Frontal cortex (tissue), 3 donors: ENCODE measurements at regions not wholly inside any gene's neighbourhood (a gene's known extent, or its start where the extent isn't known, plus 50 kb on each side); places are given as distances from the start of the nearest gene placed in this dataset.
"Not testable (repeated sequence)": the region's sequence is repeated elsewhere in the genome, so short reads cannot be mapped to it uniquely, and the experiment has no call there.

Experiments
- DNase-seq, 2 donors: peaks; one replicate each; pipeline ENCODE4 v3.0.0; 2012; ENCODE audit warnings: low spot score in 2 of 2
- FAIRE-seq: peaks from 2 replicates; lab custom pipeline; 2012; peaks lifted over from hg19 to GRCh38; lab: Jason Lieb, UNC
- donor health status: control.
- donor health status: control.
- donor health status: control.

GRCh38 chr15:20226531-20226930 lies 315.1 kb downstream of the GOLGA6L6 start:
- not testable (repeated sequence) for DNase-seq, FAIRE-seq

- FAIRE-seq, DNase-seq: not testable (repeated sequence)
Observed at GRCh38 chr15:20221063-20221462, 320.5 kb downstream of the GOLGA6L6 start.

DNA sequence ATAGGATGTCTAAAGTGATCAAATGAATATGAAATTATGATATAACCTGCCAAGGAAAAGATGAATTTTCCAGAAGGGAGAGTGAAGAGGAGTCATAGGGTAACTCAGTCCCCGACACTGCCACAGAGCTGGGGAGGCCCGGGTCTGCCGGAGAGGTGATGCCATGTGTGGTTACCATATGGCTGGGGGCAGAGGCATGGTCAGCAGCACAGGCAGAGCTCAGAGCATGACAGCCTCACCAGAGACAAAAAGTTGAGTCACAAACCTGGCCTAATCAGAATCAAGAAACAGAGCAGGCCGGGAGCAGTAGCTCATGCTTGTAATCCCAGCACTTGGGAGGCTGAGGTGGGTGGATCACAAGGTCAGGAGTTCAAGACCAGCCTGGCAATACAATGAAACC lies 322.4 kb downstream of the GOLGA6L6 start:
- not testable (repeated sequence) for DNase-seq

GRCh38 chr15:20215700-20216099 lies 325.9 kb downstream of the GOLGA6L6 start:
- DNase-seq, FAIRE-seq: not testable (repeated sequence)

More for the DNA sequence above, 322.4 kb downstream of the GOLGA6L6 start:
- not testable (repeated sequence) for FAIRE-seq

GRCh38 chr15:20214101-20214500 lies 327.5 kb downstream of the GOLGA6L6 start:
- DNase-seq, FAIRE-seq: not testable (repeated sequence)

GRCh38 chr15:20211508-20211907 lies 330.1 kb downstream of the GOLGA6L6 start:
- not testable (repeated sequence) for DNase-seq

DNA sequence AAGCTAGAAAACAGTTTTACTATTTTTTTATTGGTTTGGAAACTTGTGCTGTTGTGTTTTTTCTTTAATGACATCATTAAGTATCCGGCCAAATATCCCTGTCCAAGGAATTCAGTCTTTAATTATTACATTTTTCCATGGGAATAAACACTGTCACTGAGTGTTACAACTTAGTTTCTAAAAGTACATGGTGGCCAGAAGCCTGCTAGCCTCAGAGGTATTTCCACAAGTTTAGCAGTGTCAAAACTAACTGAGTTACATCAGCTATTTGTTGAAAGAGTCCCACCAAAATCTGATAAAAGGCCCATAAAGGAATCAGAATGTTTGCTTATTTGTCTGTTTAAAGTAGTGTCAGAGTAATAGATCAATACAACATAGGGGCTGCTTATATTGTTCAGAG lies 331.6 kb downstream of the GOLGA6L6 start:
- not testable (repeated sequence) for DNase-seq, FAIRE-seq

More at GRCh38 chr15:20211508-20211907, 330.1 kb downstream of the GOLGA6L6 start:
- FAIRE-seq = not testable (repeated sequence)

GRCh38 chr15:20207607-20208006 lies 334.0 kb downstream of the GOLGA6L6 start:
- not testable (repeated sequence) for FAIRE-seq

DNA sequence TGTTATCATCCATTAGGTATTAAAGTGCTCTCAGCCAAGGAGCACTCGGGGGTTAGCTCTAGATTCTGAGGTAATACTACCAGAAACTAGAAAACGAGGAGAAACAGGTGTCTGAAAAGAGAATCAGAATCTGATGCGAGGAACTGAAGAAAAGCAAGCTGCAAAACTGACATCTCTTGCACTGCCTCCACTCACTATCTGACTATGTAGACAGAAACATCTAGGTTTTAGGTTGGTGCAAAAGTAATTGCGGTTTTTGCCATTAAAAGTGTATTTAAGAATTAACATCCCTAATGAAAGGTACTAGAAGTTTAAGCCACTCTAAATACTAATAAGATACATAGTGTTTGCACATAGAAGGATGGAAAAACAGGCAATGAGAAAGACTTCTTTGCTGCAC lies 334.4 kb downstream of the GOLGA6L6 start:
- DNase-seq, FAIRE-seq: not testable (repeated sequence)

More at GRCh38 chr15:20207607-20208006, 334.0 kb downstream of the GOLGA6L6 start:
- DNase-seq = not testable (repeated sequence)

DNA sequence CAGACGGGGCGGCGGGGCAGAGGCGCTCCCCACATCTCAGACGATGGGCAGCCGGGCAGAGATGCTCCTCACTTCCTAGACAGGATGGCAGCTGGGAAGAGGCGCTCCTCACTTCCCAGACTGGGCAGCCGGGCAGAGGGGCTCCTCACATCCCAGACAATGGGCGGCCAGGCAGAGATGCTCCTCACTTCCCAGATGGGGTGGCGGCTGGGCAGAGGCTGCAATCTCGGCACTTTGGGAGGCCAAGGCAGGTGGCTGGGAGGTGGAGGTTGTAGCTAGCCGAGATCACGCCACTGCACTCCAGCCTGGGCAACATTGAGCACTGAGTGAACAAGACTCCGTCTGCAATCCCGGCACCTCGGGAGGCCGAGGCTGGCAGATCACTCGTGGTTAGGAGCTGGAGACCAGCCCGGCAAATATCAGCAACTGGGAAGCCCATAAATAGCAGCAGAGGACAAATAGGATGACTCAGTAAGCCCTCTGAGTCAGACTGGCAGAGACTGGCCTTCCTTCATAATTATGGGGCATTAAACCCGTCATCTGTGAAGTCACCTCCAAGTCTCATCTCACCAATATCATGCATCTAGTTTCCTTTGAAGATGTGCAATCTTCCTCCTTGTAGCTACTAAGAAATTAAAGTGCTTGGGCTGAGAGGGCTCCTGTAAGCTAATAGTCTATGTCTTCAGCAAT lies 337.3 kb downstream of the GOLGA6L6 start:
- not testable (repeated sequence) for FAIRE-seq, DNase-seq

GRCh38 chr15:20203649-20204150 lies 337.9 kb downstream of the GOLGA6L6 start:
- not testable (repeated sequence) for FAIRE-seq, DNase-seq

DNA sequence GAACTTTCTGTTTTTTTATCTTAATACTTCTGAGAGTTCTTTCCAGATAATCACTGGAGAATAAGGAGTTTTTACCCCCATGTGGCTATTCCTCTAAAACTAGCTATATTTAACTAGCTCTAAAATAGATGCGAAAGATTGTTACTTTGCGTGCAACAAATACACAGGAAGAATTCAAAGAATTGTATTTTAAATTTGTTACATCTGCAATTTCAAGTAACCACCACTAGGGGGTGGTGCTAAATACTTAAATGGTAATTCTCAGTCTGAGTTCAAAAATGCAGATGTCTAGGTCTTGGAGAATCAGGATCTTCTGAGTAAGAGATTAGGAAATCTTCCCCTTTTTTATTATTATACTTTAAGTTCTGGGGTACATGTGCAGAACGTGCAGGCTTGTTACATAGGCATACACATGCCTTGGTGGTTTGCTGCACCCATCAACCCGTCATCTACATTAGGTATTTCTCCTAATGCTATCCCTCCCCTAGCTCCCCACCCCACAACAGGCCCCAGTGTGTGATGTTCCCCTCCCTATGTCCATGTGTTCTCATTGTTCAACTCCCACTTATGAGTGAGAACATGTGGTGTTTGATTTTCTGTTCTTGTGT lies 346.9 kb downstream of the GOLGA6L6 start:
- DNase-seq, FAIRE-seq: not testable (repeated sequence)

DNA sequence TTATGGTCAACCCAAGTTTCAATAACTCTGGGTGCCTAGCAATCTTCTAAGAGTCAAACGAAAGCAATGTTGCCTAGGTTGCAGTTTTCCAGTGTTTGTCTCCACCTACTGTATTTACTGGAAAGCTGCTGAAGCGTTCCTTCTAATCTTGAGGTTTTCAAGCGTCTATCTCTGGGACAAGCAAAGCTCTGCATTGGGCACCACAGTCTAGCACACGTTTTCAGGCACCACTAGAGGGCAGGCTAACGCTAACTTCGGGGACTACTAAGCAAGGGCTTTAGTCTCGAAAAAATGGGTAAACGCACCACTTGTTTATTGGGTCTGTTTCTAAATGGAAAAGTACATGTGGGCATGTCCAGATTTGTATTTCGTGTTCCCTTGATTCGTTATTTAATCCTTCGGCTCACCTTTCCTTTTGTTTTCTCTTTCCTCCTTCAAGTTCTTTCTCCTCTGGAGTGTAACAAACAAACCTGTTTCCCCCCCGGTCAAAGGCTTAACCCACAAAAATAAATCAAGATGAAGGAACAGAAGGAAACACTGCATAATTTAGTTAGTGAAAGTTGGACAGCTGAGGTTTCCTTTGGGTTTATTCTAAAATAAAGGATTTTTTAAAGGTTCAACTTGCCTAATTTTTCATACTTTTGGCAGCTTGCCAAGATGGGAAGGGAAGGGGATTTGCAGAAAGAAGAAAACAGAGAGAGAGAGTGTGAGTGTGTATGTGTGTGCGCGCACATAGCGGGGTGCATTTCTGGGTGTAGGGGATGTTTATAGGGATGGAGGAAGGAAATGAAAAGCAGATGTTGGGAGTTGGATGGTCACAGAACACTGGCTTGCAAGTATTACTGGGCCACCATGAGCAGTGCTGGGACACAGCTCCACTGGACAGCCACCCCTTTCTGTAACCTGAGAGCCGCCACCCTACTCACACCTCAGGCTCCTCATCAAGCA lies 348.3 kb downstream of the GOLGA6L6 start:
- peak; percentile 28 for FAIRE-seq
- not testable (repeated sequence) for DNase-seq

DNA sequence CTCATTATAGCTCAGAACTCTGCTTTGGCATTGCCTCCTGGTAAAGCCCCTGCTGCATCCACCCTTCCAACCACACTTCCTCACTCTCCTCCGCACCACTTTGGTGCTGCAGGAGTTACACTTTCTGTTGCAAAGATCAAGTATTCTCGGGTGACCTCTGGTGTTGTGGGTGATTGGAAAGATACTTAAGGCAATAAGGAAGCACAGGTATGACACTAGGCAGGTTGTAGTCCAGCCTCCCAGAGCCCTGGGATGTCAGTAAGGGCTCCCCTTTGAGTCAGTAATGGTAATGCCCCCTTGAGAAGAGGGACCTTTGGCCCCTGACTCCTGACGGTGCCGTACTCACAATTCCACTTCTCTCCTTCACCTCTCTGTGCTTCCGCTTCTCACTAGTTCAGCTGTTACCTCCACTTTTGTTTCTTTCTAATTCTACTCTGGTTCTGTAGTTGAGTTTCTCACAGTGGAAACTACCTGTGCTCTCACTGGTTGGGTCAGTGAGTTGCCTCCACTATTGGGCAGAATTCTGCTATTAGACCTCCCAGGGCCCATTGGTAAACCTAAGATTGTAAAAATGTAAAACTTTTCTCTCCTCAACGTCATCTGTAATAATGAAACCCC lies 350.0 kb downstream of the GOLGA6L6 start:
- FAIRE-seq, DNase-seq: not testable (repeated sequence)

DNA sequence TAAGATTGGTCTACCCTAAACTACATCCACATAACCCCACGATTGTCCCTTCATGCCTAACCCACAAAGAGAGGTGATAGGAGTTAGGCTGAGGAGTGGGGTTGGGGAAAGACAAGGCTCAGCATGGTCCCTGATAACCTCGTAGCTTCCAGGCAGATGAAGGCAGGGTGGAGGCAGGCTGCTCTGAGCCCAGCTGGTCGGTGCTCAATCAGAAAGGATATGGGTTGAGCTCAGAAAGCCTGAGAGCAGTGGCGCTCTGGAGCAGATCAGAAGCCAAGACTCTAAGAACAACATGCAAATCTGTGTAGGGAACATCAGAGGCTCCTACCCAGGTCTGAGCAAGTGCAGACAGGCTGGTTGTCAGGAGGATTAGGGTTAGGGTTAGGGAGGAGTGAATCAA lies 353.0 kb downstream of the GOLGA6L6 start:
- not testable (repeated sequence) for DNase-seq, FAIRE-seq

DNA sequence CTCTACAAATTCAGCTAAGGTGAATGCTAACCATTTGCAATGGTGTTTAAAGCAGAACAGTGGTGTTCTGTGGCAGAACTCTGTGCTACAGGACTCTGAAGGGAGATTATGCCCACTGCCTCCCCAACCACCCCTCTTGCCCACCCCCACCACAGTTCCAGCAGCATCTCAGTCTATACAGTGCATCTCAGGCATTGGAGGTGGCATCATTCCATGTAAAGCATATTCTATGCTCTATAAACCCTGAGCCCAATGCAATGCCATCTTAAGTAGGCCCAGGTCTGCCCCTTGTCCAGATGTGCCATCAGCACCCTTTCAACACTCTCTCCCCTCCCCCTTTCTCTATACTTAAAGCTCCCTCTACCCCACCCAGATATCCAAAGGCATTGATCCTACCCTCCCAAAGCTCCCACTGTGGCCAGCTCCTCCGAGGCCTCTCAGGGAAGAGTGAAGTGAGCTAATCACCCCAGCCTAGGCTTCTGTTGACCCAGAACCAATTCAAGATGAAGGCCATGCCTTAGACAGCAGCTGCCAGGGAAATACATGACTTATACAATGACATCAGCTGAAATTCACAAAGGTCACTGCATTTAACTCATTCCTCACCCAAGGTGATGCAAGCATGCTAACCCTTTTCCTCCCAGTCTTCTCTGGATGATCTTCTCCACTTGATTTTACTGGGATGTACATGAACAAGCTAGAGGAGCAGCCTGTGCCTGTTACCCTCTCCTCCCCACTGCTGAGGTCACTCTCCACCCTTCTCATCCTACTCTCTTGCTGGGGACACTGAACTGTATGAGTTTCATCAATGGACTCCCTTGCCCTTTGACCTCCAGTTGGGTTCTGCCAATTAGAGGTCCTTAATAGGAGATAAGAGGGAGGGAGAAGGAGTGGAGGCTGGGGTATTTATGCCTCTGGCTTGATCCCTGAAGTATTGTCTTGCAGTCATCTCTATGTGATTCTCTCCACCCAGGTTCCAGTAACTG lies 353.9 kb downstream of the GOLGA6L6 start:
- FAIRE-seq, DNase-seq: not testable (repeated sequence)

DNA sequence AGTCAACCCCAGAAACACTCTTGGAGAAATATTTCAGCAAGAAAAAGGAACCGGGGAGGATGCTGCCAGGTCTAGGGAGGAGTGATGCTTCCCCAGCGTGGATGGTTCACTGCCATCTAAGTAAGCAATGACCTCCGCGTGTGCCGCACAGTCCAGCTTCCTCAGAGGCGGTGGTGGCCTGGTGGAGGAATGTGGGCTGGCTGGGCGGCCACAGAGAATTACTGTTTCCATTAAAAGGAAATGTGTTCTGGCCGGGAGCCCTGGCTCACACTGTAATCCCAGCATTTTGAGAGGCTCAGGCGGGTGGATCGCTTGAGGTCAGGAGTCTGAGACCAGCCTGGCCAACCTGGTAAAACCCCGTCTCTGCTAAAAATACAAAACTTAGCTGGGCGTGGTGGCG lies 356.7 kb downstream of the GOLGA6L6 start:
- DNase-seq, FAIRE-seq: not testable (repeated sequence)

DNA sequence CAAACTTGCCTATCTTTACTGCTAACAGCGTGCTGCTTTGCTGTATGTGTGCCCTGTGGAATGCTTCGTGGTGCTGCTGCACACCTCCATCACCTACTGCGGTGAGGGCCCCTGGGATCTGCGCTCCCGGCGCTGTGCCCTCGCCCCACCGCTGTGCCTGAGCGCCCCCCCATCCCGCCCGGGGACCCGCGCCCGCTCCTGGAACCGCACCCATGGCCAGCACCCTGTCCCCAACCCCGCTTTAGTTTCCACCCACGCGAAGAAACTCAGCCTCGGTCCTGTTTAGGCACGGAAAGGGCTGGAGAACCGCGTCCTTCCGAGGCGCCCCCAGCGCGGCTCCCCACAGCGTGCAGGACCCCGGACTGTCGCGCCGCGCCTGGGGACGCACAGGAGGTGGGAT lies 373.4 kb downstream of the GOLGA6L6 start:
- not testable (repeated sequence) for FAIRE-seq

More for the DNA sequence above, 373.4 kb downstream of the GOLGA6L6 start:
- DNase-seq = not testable (repeated sequence)
